ENCODE measurements at regions not wholly inside any gene's neighbourhood (a gene's known extent, or its start where the extent isn't known, plus 50 kb on each side); places are given as distances from the start of the nearest gene placed in this dataset.

DNA sequence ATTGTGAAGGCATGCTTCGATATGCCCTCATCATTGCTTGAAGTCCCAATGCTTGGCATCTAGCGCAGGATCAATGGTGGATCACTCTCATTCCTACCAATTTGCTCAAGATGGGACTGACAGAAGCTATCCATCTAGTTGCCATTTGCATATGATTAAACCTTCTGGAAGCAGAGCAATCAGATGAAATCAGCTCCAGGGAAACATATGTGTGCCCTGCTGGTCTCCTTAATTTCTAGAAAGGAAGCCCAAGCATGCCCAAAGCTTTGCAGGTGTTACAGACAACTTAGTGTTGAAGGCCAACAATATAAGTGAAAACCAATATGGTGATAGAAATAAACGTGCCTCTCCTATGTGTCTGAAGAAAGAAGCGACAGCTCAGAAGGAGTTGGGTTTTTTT is 350.0 kb upstream of the ERCC4 start:
- no peaks in the 10 kb centered on the region for H3K27me3 ChIP-seq (ENCODE audit: control insufficient read depth, insufficient read depth, low read length)
- H3K4me3 ChIP-seq (ENCODE audit: low read depth, low read length): no peak overlapping the region
- DNase-seq (ENCODE audit: low read depth): no peak
- TF ChIP-seq, protein P1, sequence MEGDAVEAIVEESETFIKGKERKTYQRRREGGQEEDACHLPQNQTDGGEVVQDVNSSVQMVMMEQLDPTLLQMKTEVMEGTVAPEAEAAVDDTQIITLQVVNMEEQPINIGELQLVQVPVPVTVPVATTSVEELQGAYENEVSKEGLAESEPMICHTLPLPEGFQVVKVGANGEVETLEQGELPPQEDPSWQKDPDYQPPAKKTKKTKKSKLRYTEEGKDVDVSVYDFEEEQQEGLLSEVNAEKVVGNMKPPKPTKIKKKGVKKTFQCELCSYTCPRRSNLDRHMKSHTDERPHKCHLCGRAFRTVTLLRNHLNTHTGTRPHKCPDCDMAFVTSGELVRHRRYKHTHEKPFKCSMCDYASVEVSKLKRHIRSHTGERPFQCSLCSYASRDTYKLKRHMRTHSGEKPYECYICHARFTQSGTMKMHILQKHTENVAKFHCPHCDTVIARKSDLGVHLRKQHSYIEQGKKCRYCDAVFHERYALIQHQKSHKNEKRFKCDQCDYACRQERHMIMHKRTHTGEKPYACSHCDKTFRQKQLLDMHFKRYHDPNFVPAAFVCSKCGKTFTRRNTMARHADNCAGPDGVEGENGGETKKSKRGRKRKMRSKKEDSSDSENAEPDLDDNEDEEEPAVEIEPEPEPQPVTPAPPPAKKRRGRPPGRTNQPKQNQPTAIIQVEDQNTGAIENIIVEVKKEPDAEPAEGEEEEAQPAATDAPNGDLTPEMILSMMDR (IDR thresholded peaks at IDR 0.05; ENCODE audit: insufficient read depth, low read depth, low read length): no peak
- CTCF ChIA-PET: no interaction called here
- H3K36me3 ChIP-seq (ENCODE audit: control insufficient read depth, insufficient read depth, low read length): no peaks in the 10 kb centered on the region
- POLR2A ChIA-PET: no interaction called here

DNA sequence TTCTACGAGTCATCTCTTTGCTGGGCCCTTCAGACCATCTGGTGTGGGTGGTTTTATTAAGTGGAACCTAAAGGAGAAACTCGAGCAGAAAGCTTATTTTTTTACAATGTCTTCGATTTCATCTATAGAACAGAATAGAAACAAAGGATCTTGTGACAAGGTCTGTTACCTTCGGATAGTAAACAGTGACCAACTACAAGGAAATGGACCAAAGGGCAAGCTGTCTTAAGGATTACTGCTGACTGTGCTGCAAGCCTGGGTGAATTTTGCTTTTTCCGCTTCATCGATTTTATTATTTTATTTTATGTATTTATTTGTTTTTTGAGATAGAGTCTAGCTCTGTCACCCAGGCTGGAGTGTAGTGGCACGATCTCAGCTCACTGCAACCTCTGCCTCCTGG is 348.9 kb upstream of the ERCC4 start:
- TF ChIP-seq, protein P1 (IDR thresholded peaks at IDR 0.05; ENCODE audit: insufficient read depth, low read depth, low read length): no peak
- H3K36me3 ChIP-seq (ENCODE audit: control insufficient read depth, insufficient read depth, low read length): no peaks in the 10 kb centered on the region
- DNase-seq (ENCODE audit: low read depth): no peak
- CTCF ChIA-PET: interaction anchor here (0.7 kb wide), 1 partner anchor 144 kb away, joined by 3 read pairs; no protein-coding TSS in a partner anchor
- H3K27me3 ChIP-seq (ENCODE audit: control insufficient read depth, insufficient read depth, low read length): no peaks in the 10 kb centered on the region
- H3K4me3 ChIP-seq (ENCODE audit: low read depth, low read length): no peak overlapping the region
- POLR2A ChIA-PET: no interaction called here

DNA sequence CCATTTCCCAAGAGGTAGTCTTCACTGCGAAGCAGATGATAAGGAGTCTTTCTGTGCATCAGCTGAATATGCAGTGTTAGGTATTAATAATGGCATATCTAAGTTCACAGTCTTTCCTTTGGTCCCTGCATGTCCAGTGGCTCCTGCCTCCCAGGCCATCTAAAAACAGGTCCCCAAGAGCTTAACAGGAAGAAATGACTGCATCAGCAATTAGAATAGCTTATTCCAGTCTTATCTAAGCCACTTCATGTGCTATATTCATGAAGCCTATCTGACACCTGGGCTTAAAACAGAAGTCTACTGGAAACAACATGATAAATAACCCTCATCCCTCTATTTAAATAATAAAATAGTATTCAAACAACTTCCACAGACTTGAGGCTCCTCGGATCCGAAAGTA is 346.1 kb upstream of the ERCC4 start:
- Histone ChIP-seq H3K27me3 (ENCODE audit: control insufficient read depth, insufficient read depth, low read length) (no peaks in the 10 kb centered on the region), H3K4me3 (ENCODE audit: low read depth, low read length) (no peak overlapping the region), H3K36me3 (ENCODE audit: control insufficient read depth, insufficient read depth, low read length) (no peaks in the 10 kb centered on the region)
- ChIA-PET CTCF (no interaction called here), POLR2A (no interaction called here)
- no peak for DNase-seq (ENCODE audit: low read depth)
- TF ChIP-seq, protein P1 (IDR thresholded peaks at IDR 0.05; ENCODE audit: insufficient read depth, low read depth, low read length): no peak

DNA sequence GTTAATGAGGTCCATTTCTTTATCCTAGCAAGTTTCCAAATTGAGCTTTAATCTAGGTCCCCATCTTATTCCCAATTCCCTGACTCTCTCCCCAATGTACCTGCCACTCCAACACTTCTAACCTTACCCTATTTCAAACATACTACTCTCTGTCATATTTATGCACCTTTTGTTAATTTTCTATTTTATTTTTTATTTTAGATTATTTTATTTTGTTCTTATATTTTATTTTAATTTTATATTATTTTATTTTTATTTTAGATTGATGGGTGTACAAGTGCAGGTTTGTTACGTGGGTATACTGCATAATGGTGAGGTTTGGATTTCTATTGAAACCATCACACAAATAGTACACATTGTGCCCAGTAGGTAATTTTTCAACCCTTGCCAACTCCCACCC is 333.9 kb upstream of the ERCC4 start:
- ChIA-PET CTCF (interaction anchor here (0.6 kb wide), 1 partner anchor 169 kb away, joined by 3 read pairs; no protein-coding TSS in a partner anchor), POLR2A (no interaction called here)
- TF ChIP-seq, protein P1 (IDR thresholded peaks at IDR 0.05; ENCODE audit: insufficient read depth, low read depth, low read length): no peak
- DNase-seq (ENCODE audit: low read depth): no peak
- H3K36me3 ChIP-seq (ENCODE audit: control insufficient read depth, insufficient read depth, low read length): no peaks in the 10 kb centered on the region
- H3K4me3 ChIP-seq (ENCODE audit: low read depth, low read length): no peak overlapping the region
- H3K27me3 ChIP-seq (ENCODE audit: control insufficient read depth, insufficient read depth, low read length): no peaks in the 10 kb centered on the region

DNA sequence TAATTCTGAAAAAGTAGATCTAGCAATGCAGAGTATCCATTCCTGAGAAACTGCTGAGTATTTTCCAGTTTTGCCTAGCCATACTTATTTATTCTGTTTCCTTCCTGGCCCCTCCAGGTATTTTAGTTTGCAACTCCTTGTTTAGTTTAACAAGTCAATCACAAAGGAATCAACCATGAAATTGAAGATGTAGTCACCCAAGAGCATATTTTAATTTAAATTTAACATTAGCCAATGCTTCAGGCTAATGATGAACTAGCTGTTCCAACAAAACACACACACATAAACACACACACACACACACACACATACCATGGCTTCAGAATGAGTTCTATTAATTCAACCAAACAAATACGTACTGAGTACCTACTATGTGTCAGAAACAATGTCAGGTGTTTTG is 332.8 kb upstream of the ERCC4 start:
- Histone ChIP-seq H3K27me3 (ENCODE audit: control insufficient read depth, insufficient read depth, low read length) (no peaks in the 10 kb centered on the region), H3K4me3 (ENCODE audit: low read depth, low read length) (no peak overlapping the region), H3K36me3 (ENCODE audit: control insufficient read depth, insufficient read depth, low read length) (no peaks in the 10 kb centered on the region)
- TF ChIP-seq, protein P1 (IDR thresholded peaks at IDR 0.05; ENCODE audit: insufficient read depth, low read depth, low read length): no peak
- DNase-seq (ENCODE audit: low read depth): no peak
- ChIA-PET CTCF (no interaction called here), POLR2A (no interaction called here)
